A673 (cell line): ENCODE measurements at regions not wholly inside any gene's neighbourhood (a gene's known extent, or its start where the extent isn't known, plus 50 kb on each side); places are given as distances from the start of the nearest gene placed in this dataset.

Experiments
- BruUV-seq: library from RNA; stranded (reverse); fragments of 400-500 nt; replicated peaks from 2 replicates; lab custom pipeline; 2021; lab: Mats Ljungman, UMichigan
- CTCF ChIA-PET: fragments of 300-600 bp; sonication (Branson Sonifier 250); formaldehyde crosslinking; loops from one replicate; lab custom pipeline; 2022; ENCODE audit warnings: antibody characterized with exemption; lab: Charles Lee
- POLR2A ChIA-PET: fragments of 300-600 bp; sonication (Branson Sonifier 250); formaldehyde crosslinking; loops from one replicate; lab custom pipeline; 2022; ENCODE audit warnings: antibody characterized with exemption; ENCODE audit not compliant: low non-redundant PET; lab: Charles Lee
- DNase-seq: peaks from one replicate; pipeline ENCODE4 v3.0.0-alpha.2; 2015; ENCODE audit warnings: low spot score
- H3K27ac ChIP-seq: fragments of 200-600 bp; sonication (generic); 2 replicates; pipeline ENCODE4 v1.5.1; 2016; ENCODE audit warnings: mixed run types, low read depth, mild to moderate bottlenecking, mixed read lengths, antibody characterized with exemption, low read length; ENCODE audit not compliant: poor library complexity, severe bottlenecking
- H3K27me3 ChIP-seq: fragments of 200-600 bp; sonication (generic); replicated peaks from 2 replicates; pipeline ENCODE4 v1.6.1; 2017; ENCODE audit warnings: mixed run types, low read depth, mild to moderate bottlenecking, mixed read lengths, antibody characterized with exemption, low read length; ENCODE audit not compliant: insufficient read depth, poor library complexity
- H3K36me3 ChIP-seq: fragments of 200-600 bp; sonication (generic); 2 replicates; pipeline ENCODE4 v1.6.1; 2016; ENCODE audit warnings: mixed run types, mild to moderate bottlenecking, mixed read lengths, antibody characterized with exemption, low read length; ENCODE audit not compliant: insufficient read depth, poor library complexity, severe bottlenecking
- H3K4me1 ChIP-seq: fragments of 200-600 bp; sonication (generic); 2 replicates; pipeline ENCODE4 v1.6.1; 2017; ENCODE audit warnings: mixed run types, mild to moderate bottlenecking, mixed read lengths, antibody characterized with exemption, low read length; ENCODE audit not compliant: insufficient read depth, poor library complexity, severe bottlenecking
- H3K4me3 ChIP-seq: fragments of 200-600 bp; sonication (generic); 2 replicates; pipeline ENCODE4 v1.5.1; 2016; ENCODE audit warnings: low read depth, mixed run types, mild to moderate bottlenecking, mixed read lengths, low read length; ENCODE audit not compliant: poor library complexity, severe bottlenecking
- H3K9me3 ChIP-seq: fragments of 200-600 bp; sonication (generic); 2 replicates; pipeline ENCODE4 v1.6.1; 2016; ENCODE audit warnings: mixed run types, low read depth, mild to moderate bottlenecking, mixed read lengths, antibody characterized with exemption, low read length; ENCODE audit not compliant: poor library complexity, severe bottlenecking
- EZH2 ChIP-seq: fragments of 200-600 bp; sonication (generic); IDR thresholded peaks from 2 replicates; pipeline ENCODE4 v1.6.1; 2017; ENCODE audit warnings: borderline replicate concordance, low read depth, mild to moderate bottlenecking, mixed read lengths, antibody characterized with exemption, low read length; ENCODE audit not compliant: poor library complexity, severe bottlenecking
- intact Hi-C: fragments of 100-400 bp; cut with micrococcal nuclease; formaldehyde crosslinking; loops from one replicate; pipeline ENCODE4 v1.10.0; 2022; ENCODE audit not compliant: unreplicated experiment
- TF ChIP-seq, protein P1 (sequence below): fragments of 300-800, 200-600 bp; sonication (generic); conservative IDR thresholded peaks from 2 replicates; pipeline ENCODE4 v1.5.1; 2017; ENCODE audit warnings: low read depth, mild to moderate bottlenecking, antibody characterized with exemption, low read length, moderate library complexity, mixed read lengths

DNA sequence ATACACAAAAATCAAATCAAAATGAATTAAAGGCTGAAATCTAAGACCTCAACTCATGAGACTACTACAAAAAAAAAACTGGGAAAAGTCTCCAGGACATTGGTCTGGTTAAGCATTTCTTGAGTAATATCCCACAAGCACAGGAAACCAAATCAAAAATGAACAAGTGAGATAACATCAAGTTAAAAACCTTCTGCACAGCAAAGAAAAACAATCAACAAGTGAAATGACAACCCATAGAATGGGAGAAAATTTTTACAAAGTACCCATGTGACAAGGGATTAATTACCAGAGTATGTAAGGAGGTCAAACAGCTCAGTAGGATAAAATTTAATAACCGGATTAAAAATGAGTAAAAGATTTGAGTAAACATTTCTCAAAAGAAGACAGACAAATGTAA, 338.7 kb downstream of the SLC16A7 start:
- no TSS peak for BruUV-seq
- no peak overlapping the region for H3K27ac ChIP-seq
- TF ChIP-seq, protein P1, sequence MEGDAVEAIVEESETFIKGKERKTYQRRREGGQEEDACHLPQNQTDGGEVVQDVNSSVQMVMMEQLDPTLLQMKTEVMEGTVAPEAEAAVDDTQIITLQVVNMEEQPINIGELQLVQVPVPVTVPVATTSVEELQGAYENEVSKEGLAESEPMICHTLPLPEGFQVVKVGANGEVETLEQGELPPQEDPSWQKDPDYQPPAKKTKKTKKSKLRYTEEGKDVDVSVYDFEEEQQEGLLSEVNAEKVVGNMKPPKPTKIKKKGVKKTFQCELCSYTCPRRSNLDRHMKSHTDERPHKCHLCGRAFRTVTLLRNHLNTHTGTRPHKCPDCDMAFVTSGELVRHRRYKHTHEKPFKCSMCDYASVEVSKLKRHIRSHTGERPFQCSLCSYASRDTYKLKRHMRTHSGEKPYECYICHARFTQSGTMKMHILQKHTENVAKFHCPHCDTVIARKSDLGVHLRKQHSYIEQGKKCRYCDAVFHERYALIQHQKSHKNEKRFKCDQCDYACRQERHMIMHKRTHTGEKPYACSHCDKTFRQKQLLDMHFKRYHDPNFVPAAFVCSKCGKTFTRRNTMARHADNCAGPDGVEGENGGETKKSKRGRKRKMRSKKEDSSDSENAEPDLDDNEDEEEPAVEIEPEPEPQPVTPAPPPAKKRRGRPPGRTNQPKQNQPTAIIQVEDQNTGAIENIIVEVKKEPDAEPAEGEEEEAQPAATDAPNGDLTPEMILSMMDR, result no peak
- no peak for TF ChIP-seq EZH2
- no peaks in the 10 kb centered on the region for H3K4me1 ChIP-seq
- POLR2A ChIA-PET, result no interaction called here
- CTCF ChIA-PET, result no interaction called here
- DNase-seq, result no peak
- intact Hi-C loops, result no loop called here
- H3K36me3 ChIP-seq, result no peaks in the 10 kb centered on the region
- no peak overlapping the region for H3K4me3 ChIP-seq
- no peaks in the 10 kb centered on the region for H3K27me3 ChIP-seq
- H3K9me3 ChIP-seq, result no peaks in the 10 kb centered on the region

GRCh38 chr12:59936534-59936933, 340.7 kb downstream of the SLC16A7 start:
- CTCF ChIA-PET, result no interaction called here
- no TSS peak for BruUV-seq
- no peaks in the 10 kb centered on the region for H3K27me3 ChIP-seq
- H3K9me3 ChIP-seq, result no peaks in the 10 kb centered on the region
- intact Hi-C loops, result no loop called here
- no peaks in the 10 kb centered on the region for H3K4me1 ChIP-seq
- no peak overlapping the region for H3K4me3 ChIP-seq
- DNase-seq, result no peak
- H3K36me3 ChIP-seq, result no peaks in the 10 kb centered on the region
- POLR2A ChIA-PET, result no interaction called here
- TF ChIP-seq, protein P1, result no peak
- no peak for TF ChIP-seq EZH2
- H3K27ac ChIP-seq, result no peak overlapping the region

DNA sequence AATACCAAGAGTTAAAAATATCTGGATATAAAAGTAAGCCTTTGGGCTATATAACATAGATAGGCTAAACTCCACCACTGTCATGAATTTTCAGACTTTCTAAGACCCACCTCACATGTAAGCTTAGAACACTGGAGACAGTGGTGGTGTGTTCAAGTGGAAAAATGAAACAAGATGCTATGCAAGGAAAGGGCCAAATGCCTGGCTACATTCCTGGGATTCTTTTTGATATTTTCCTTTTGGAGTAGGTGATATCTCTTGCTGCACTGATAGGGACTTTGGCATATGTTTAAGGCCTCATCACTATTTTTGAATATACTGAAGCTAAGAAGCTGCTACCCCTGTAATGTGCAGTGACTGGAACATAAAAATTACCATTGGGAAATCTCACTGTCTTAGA, 341.3 kb downstream of the SLC16A7 start:
- no TSS peak for BruUV-seq
- Histone ChIP-seq H3K27ac (no peak overlapping the region), H3K4me1 (no peaks in the 10 kb centered on the region), H3K36me3 (no peaks in the 10 kb centered on the region), H3K4me3 (no peak overlapping the region), H3K27me3 (no peaks in the 10 kb centered on the region), H3K9me3 (no peaks in the 10 kb centered on the region)
- TF ChIP-seq, protein P1, result no peak
- no peak for TF ChIP-seq EZH2
- DNase-seq, result no peak
- intact Hi-C loops, result no loop called here
- ChIA-PET CTCF (no interaction called here), POLR2A (no interaction called here)
